DMS153 (cell line): ENCODE measurements at regions not wholly inside any gene's neighbourhood (a gene's known extent, or its start where the extent isn't known, plus 50 kb on each side); places are given as distances from the start of the nearest gene placed in this dataset.
"Not testable (repeated sequence)": the region's sequence is repeated elsewhere in the genome, so short reads cannot be mapped to it uniquely, and the experiment has no call there.

Experiments used
- DNase-seq: peaks from one replicate; lab custom pipeline; 2025; lab: John Stamatoyannopoulos, UW

GRCh38 chr22:25488244-25489020 is 76.0 kb upstream of the GRK3 start:
- peak; percentile 77 for DNase-seq

- no peak for DNase-seq
These were observed 74.5 kb upstream of the GRK3 start for GRCh38 chr22:25489947-25490346.

GRCh38 chr22:25490896-25491295 is 73.6 kb upstream of the GRK3 start:
- DNase-seq: no peak

- DNase-seq: no peak
These were observed 72.3 kb upstream of the GRK3 start for GRCh38 chr22:25492162-25492561.

DNA sequence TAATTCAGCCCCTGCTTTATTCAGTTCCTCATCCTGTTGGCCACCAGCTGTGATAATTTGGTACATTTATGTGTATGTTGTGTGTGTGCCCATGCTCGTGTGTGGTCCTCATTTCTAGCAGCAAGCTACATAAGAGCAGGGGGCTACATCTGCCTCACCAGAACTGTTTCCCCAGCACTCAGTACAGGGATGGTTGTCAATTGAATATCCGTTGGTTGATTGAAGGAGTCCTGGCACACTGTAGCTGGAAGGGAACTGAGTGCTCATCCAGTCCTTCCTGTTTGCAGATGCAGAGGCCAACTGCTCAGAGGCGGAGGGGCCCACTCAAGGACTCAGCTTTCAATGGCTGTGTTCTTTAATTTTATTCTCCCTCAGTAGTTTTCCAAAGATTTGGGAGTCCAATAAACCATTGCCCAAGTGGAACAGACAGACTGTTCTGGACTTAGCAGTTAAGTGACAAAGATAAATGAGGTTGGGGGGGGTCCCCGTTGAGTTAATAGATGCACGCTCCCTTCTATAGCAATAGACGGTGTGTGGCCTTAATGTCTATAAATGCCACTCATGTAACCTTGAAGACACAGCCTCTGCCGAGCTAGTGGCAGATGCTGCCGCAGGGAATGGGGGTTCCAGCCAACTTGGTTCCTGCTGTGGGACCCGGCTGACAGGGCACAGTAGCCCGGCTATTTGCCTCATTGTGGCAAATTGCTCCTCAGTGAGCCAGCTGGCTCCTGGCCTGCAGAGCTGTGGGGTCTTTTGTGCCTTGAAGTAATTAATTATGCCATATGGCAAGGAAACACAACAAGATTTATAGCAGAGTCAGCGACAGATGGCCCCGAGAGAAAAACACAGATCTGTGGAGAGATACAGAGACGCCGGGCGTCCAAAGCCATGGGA is 71.4 kb upstream of the GRK3 start:
- DNase-seq: peak; percentile 67

- no peak for DNase-seq
These were observed 70.7 kb upstream of the GRK3 start for GRCh38 chr22:25493794-25494193.

DNA sequence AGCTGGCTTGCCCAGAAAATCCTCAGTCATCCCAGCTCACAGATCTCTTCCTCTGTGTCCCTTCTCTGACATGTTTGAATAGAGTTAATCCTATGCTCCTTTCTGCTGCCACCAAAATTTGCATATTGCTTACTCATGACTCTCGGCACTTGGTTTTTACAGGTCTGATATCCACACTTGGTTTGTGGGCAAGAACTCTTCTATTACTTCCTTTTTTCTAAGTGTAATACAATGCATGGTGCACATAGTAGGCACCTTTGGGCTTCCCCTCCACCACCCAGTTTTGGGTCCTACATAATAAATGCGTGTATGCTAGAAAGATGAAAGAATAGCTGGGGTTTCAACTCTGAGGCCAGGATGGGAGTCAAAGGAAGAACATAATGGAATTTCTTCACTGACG is 69.7 kb upstream of the GRK3 start:
- no peak for DNase-seq

DNA sequence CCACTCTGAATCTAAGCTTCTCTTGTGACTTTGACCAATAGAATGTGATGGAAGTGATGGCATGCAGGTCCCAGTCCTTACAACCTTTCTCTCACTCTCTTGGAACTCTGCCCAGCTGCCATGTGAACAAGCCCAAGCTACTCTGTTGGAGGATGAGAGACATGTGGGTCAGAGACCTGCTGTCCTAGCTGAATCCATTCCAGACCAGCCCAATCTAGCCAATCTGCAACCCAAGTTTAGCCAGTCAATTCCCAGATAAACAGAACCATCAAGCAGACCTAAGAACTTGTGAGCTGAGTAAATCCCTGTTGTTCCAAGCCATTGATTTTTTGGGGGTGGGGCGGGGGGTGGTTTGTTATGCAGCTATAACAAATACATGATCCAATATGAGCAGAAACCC is 69.2 kb upstream of the GRK3 start:
- DNase-seq: no peak

DNA sequence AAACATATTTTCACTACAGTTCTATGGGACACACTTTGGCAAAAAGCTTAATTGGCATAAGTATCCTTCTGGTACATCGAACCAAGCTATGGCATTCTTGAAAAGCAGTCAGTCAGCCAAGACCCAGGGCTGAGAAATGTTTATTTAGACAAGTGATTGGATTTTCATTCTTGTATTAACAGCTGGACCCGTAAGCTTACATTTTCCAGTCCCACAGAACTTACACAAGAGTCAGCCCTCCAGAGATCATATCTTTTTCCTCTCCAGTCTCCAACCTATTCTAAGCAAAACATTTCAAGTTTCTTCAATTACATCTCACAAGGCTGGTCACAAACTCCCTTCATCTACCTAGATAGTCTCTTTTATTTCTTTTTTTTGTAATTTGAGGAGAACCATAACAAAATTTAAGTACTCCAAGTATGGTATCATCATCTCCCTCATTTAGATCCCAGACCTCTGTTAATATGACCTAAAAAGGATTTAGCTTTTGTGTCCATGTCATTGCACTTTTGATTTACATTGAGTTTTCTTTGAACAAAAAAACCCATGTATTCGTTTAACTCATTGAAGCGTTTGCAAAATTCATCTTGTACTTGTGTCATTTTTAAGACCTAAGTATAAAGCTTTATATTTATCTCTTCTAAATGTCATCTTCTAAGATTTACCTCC is 67.9 kb upstream of the GRK3 start:
- DNase-seq: no peak

DNA sequence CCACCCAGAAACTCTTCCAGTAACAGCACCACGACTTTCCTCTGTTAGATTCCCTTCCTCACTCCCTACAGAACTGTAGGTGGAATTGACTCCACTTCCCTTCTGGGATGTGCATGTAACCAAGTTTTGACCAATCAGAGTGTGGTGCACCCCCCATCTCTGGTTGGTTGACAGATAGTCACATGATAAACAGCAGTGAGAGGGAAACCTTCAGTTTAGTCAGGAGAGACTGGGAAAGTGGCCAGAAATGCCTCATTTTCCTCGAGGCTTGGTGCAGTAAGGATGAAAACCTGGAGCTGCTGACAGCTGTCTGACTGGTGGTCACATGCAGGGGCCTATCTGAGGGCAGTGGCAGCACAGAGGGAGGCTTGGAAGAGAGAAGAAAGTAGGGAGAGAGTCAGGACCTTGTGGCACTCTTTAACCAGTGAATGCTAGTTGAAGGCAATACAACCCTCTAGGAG is 67.3 kb upstream of the GRK3 start:
- DNase-seq: no peak

DNA sequence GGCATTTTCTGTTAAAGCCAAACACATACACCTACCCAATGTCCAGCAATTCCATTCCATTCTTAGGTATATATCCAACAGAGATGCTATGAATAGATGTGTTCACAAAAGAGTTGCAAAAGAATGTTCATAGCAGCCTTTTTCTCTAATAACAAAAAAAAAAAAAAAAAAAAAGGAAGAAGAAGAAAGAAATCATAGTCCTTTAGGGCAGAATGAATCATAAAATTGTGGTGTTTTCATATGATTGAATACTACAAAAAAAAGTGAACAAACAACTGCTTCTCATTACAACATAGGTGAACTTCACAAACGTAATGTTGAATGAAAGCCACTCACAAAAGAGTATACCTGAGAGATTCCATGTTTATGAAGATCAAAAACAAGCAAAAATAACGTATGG is 66.8 kb upstream of the GRK3 start:
- no peak for DNase-seq

DNA sequence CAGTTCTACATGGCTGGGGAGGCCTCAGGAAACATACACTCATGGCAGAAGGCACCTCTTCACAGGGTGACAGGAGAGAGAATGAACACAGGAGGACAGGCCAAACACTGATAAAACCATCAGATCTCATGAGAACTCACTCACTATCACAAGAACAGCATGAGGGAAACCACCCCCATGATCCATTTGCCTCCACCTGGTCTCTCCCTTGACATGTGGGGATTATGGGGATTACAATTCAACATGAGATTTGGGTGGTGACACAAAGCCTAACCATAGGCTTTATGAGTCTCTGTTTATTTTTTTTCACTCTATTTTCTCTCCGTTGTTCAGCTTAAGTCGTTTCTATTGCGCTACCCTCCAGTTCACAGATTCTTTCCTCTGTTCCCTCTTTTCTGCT is 63.8 kb upstream of the GRK3 start:
- DNase-seq: not testable (repeated sequence)

DNA sequence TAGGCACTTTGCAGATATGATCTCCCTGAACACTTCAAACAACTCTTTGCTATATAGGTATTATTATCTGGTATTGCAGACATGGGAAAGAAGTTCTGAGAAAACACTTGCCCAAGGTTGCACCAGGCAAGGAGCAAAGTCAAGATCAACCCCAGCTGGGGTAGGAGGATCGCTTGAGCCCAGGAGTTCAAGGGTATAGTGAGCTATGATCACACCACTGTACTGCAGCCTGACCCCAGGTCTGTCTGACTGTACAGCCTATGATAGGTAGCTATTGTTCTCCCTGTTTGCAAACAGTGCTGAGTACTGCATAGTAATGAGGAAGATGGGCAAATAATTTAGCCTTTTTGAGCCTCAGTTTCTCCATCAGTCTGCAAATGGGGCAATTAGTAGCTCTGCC is 60.5 kb upstream of the GRK3 start:
- DNase-seq: not testable (repeated sequence)

DNA sequence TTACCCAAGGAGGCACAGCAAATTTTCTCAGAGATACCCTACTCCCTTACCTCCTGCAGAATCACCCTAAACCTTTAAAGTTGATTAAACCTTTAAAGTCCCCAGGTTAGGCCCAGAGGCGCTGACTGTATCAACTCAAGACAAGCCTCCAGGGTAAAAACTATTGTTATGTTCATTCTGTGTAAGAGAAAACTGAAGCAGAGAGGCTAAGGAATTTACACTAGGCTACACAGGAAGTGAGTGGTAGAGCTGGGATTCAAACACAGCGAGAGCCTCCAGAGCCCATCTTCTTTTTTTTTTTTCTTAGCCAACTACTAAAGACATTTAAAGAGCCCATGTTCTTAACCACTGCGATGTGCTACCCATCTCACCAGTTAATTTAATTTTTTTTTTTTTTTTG is 56.3 kb upstream of the GRK3 start:
- DNase-seq: no peak

DNA sequence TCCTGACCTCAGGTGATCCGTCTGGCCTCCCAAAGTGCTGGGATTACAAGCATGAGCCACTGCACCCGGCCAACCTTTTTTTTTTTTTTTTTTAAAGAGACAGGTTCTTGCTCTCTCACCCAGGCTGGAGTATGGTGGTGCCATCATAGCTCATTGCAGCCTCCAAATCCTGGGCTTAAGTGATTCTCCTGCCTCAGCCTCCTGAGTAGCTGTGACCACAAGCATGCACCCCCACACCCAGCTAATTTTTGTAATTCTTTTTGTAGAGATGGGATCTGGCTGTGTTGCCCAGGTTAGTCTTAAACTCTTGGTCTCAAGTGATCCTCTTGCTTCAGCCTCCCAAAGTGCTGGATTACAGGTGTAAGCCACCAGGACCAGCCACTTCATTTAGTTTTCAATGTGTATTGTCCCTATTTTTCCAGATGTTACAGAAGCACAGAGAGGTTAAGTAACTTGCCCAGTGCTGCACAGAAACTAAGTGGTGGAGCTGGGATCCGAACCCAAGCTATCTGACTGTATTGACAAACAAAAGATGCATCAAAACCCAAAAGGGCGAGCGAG is 55.6 kb upstream of the GRK3 start:
- DNase-seq: no peak

DNA sequence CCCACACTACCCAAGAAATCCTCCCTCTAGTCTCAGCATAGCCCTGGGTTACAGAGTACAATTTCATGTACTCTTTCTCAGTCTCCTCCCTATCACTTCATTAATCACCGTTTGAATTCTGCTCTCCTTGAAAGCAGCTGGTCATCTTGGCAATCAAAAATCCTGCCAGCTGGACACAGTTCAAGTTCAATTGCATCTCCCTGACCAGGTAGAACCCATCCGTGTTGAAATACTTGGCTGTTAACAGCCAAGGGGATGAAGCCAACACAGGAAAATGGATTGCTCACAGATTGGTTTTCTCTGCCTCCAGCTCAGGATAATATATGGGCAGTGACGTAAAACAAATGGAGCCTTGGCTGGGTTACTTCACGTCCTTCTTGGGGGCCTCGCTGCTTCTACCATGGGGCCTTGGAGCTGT is 55.1 kb upstream of the GRK3 start:
- no peak for DNase-seq

GRCh38 chr22:25510876-25511275 is 53.6 kb upstream of the GRK3 start:
- DNase-seq: no peak

- DNase-seq: no peak
These were observed 52.8 kb upstream of the GRK3 start for GRCh38 chr22:25511725-25512124.

DNA sequence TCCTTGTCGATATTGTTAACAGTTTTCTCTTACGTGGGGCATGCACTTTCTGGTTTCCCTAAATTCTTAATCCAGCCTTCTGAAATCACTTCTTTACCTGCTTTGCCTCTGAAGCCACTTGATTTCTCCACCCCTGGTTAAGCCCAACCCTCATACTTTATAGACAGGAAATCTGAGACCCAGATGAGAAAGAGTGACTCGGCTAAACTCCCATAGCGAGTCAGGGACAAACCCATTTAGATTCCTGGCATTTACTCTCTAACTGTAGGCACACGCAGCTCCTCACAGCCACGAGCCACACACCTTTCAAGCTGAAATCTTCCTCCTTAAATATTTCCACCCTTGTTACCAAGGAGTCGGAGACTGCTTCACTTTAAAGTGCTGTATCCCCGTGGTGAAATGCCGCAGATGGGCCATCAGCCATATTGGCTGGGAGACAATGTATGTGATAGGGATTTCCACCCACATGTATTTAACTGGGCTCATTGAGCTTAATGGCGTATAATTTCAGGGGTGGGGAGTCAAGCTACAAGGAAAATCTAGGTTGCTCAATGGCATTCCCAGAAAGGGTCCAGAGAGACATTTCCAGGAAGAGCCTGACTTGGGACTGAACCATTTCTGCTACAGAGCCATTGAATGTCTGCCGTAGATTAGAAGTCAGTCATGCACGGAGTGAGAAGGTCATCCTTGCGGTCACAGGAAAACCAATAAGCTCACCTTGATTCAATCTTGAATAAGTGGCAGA is 49.9 kb upstream of the GRK3 start:
- no peak for DNase-seq
